GM19452 (cell line): ENCODE measurements at regions not wholly inside any gene's neighbourhood (a gene's known extent, or its start where the extent isn't known, plus 50 kb on each side); places are given as distances from the start of the nearest gene placed in this dataset.

Experiments
- ATAC-seq: cut with Tn5 transposase; IDR thresholded peaks from one replicate; pipeline ENCODE4 v1.9.1; 2021; ENCODE audit not compliant: unreplicated experiment

- no peak for ATAC-seq
These were observed 505.1 kb downstream of the IRX1 start for GRCh38 chr5:4100739-4101138.

GRCh38 chr5:4101189-4101588 is 505.6 kb downstream of the IRX1 start:
- no peak for ATAC-seq

- no peak for ATAC-seq
These were observed 509.4 kb downstream of the IRX1 start for GRCh38 chr5:4104831-4105597.

GRCh38 chr5:4108690-4109089 is 513.1 kb downstream of the IRX1 start:
- no peak for ATAC-seq

GRCh38 chr5:4113426-4113825 is 517.8 kb downstream of the IRX1 start:
- ATAC-seq, result no peak

- no peak for ATAC-seq
These were observed 518.3 kb downstream of the IRX1 start for GRCh38 chr5:4113905-4114304.

GRCh38 chr5:4114452-4114851 is 518.8 kb downstream of the IRX1 start:
- no peak for ATAC-seq

- no peak for ATAC-seq
These were observed 521.2 kb downstream of the IRX1 start for GRCh38 chr5:4116834-4117233.

- ATAC-seq, result no peak
These were observed 528.8 kb downstream of the IRX1 start for GRCh38 chr5:4124221-4124970.

GRCh38 chr5:4128994-4129393 is 533.4 kb downstream of the IRX1 start:
- ATAC-seq, result no peak

GRCh38 chr5:4129523-4129922 is 533.9 kb downstream of the IRX1 start:
- no peak for ATAC-seq

GRCh38 chr5:4130819-4131218 is 535.2 kb downstream of the IRX1 start:
- no peak for ATAC-seq

- no peak for ATAC-seq
These were observed 542.1 kb downstream of the IRX1 start for GRCh38 chr5:4137781-4138180.

- ATAC-seq, result no peak
These were observed 547.2 kb downstream of the IRX1 start for GRCh38 chr5:4142842-4143241.

- ATAC-seq, result no peak
These were observed 548.9 kb downstream of the IRX1 start for GRCh38 chr5:4144411-4145007.

GRCh38 chr5:4145511-4145910 is 549.9 kb downstream of the IRX1 start:
- no peak for ATAC-seq

GRCh38 chr5:4148009-4148408 is 552.4 kb downstream of the IRX1 start:
- no peak for ATAC-seq

GRCh38 chr5:4150067-4150466 is 554.4 kb downstream of the IRX1 start:
- ATAC-seq, result no peak

- ATAC-seq, result no peak
These were observed 560.5 kb downstream of the IRX1 start for GRCh38 chr5:4156153-4156552.

- no peak for ATAC-seq
These were observed 561.3 kb downstream of the IRX1 start for GRCh38 chr5:4156889-4157288.

GRCh38 chr5:4158750-4159447 is 563.3 kb downstream of the IRX1 start:
- no peak for ATAC-seq
